GM12892 (cell line): ENCODE measurements at regions not wholly inside any gene's neighbourhood (a gene's known extent, or its start where the extent isn't known, plus 50 kb on each side); places are given as distances from the start of the nearest gene placed in this dataset.

ENCODE experiments used
- POLR2A ChIP-seq: IDR thresholded peaks from 2 replicates; pipeline ENCODE4 v1.6.1; 2011; ENCODE audit warnings: low read depth, low read length, control low read depth
- POLR2AphosphoS5 ChIP-seq: IDR thresholded peaks from 2 replicates; pipeline ENCODE4 v1.6.1; 2011; ENCODE audit warnings: low read depth, low read length, control low read depth
- TAF1 ChIP-seq: IDR thresholded peaks from 2 replicates; pipeline ENCODE4 v1.6.1; 2011; ENCODE audit warnings: low read depth, mild to moderate bottlenecking, control low read depth, low read length, borderline replicate concordance

GRCh38 chr2:215791481-215791937, 221.8 kb downstream of the MREG start:
- TF ChIP-seq POLR2A (no peak), TAF1 (no peak), POLR2AphosphoS5 (no peak)
